B cell (primary cell): ENCODE measurements at regions not wholly inside any gene's neighbourhood (a gene's known extent, or its start where the extent isn't known, plus 50 kb on each side); places are given as distances from the start of the nearest gene placed in this dataset.
"Not testable (repeated sequence)": the region's sequence is repeated elsewhere in the genome, so short reads cannot be mapped to it uniquely, and the experiment has no call there.

Experiments
- ATAC-seq: fragments of 200-7000 bp; cut with Tn5 transposase; one replicate; pipeline ENCODE4 v1.10.0; 2021; ENCODE audit warnings: low read depth, mild to moderate bottlenecking, moderate number of reproducible peaks, moderate library complexity
- CTCF ChIA-PET: fragments of 350-600 bp; sonication (Branson Sonifier 250); formaldehyde crosslinking; loops from one replicate; lab custom pipeline; 2021; ENCODE audit warnings: antibody characterized with exemption, inconsistent platforms; lab: Charles Lee
- POLR2A ChIA-PET: fragments of 350-600 bp; sonication (Branson Sonifier 250); formaldehyde crosslinking; loops from one replicate; lab custom pipeline; 2021; ENCODE audit warnings: antibody characterized with exemption; lab: Charles Lee
- DNase-seq: peaks from one replicate; pipeline ENCODE4 v3.0.0; 2013
- H2AFZ ChIP-seq: 2 replicates; pipeline ENCODE4 v1.6.1; 2012; ENCODE audit warnings: mild to moderate bottlenecking, low read depth, low read length; ENCODE audit not compliant: insufficient read depth, poor library complexity, severe bottlenecking
- H3K27ac ChIP-seq, 2 donors: 1 replicate in 1 of 2; 2 replicates in 1 of 2; pipeline ENCODE4 v1.5.1; 2012 to 2013; ENCODE audit warnings: low read length in 2 of 2, mild to moderate bottlenecking in 2 of 2, moderate library complexity in 1 of 2
- H3K27me3 ChIP-seq, 4 experiments: fragments of 200-600 bp in 1 of 4; sonication (generic) in 1 of 4; replicated peaks in 1 of 4; 1 replicate in 2 of 4; 2 replicates in 2 of 4; pipeline versions ENCODE4 v1.6.1 to v1.7.0; 2013 to 2016; ENCODE audit warnings: low read length in 3 of 4, mild to moderate bottlenecking in 2 of 4, mixed read lengths in 1 of 4, moderate library complexity in 1 of 4; ENCODE audit not compliant: insufficient read depth in 4 of 4, control insufficient read depth in 3 of 4; ENCODE audit errors: control extremely low read depth in 1 of 4
- H3K36me3 ChIP-seq, 2 experiments: replicated peaks in 1 of 2; 1 replicate in 1 of 2; 2 replicates in 1 of 2; pipeline versions ENCODE4 v1.6.1 to v1.7.1; 2013; ENCODE audit warnings: low read length in 1 of 2; ENCODE audit not compliant: insufficient read depth in 2 of 2, control insufficient read depth in 1 of 2; ENCODE audit errors: control extremely low read depth in 1 of 2, extremely low read depth in 1 of 2
- H3K4me1 ChIP-seq, 2 donors: fragments of 200-600 bp in 1 of 2; sonication (generic) in 1 of 2; 1 replicate in 1 of 2; 2 replicates in 1 of 2; pipeline versions ENCODE4 v1.5.1 to v1.6.1; 2013 to 2017; ENCODE audit warnings: low read length in 2 of 2; ENCODE audit not compliant: control insufficient read depth in 2 of 2, insufficient read depth in 2 of 2
- H3K4me2 ChIP-seq: replicated peaks from 2 replicates; pipeline ENCODE3; 2012; ENCODE audit warnings: mild to moderate bottlenecking, low read depth, low read length; ENCODE audit not compliant: poor library complexity, severe bottlenecking
- H3K4me3 ChIP-seq, 5 experiments: fragments of 200-600 bp in 1 of 5; sonication (generic) in 1 of 5; 1 replicate in 3 of 5; 2 replicates in 2 of 5; pipeline versions ENCODE4 v1.5.1 to v1.7.0; 2011 to 2016; ENCODE audit warnings: low read length in 4 of 5, mild to moderate bottlenecking in 4 of 5, low read depth in 2 of 5, control low read depth in 1 of 5, moderate library complexity in 1 of 5; ENCODE audit not compliant: insufficient read depth in 1 of 5; ENCODE audit errors: control extremely low read depth in 1 of 5, extremely low read depth in 1 of 5
- H3K79me2 ChIP-seq: fragments of 200-600 bp; sonication (generic); one replicate; pipeline ENCODE4 v1.6.0; 2016; ENCODE audit warnings: low read length; ENCODE audit not compliant: control insufficient read depth, insufficient read depth
- H3K9ac ChIP-seq: fragments of 200-600 bp; sonication (generic); 2 replicates; pipeline ENCODE4 v1.6.1; 2017; ENCODE audit warnings: mild to moderate bottlenecking, low read length, moderate library complexity
- H3K9me3 ChIP-seq, 3 donors: one replicate each; pipeline versions ENCODE4 v1.6.1 to v1.7.1; 2013; ENCODE audit warnings: low read length in 2 of 3; ENCODE audit not compliant: control insufficient read depth in 2 of 3, insufficient read depth in 1 of 3; ENCODE audit errors: control extremely low read depth in 1 of 3
- H4K20me1 ChIP-seq: 2 replicates; pipeline ENCODE4 v1.6.0; 2012; ENCODE audit warnings: mild to moderate bottlenecking, low read length; ENCODE audit not compliant: insufficient read depth, control insufficient read depth, poor library complexity, severe bottlenecking
- H3K27ac Mint-ChIP-seq: one replicate; pipeline ENCODE4 v1.8.0; 2021; ENCODE audit warnings: mixed read lengths
- H3K27me3 Mint-ChIP-seq: one replicate; pipeline ENCODE4 v1.8.0; 2021; ENCODE audit warnings: mixed read lengths
- H3K4me1 Mint-ChIP-seq: one replicate; pipeline ENCODE4 v1.8.0; 2021; ENCODE audit warnings: mixed read lengths
- H3K4me3 Mint-ChIP-seq: one replicate; pipeline ENCODE4 v1.8.0; 2021; ENCODE audit warnings: mixed read lengths
- H3K9me3 Mint-ChIP-seq: one replicate; pipeline ENCODE4 v1.8.0; 2022; ENCODE audit warnings: mixed read lengths; ENCODE audit not compliant: insufficient read depth
- EZH2 ChIP-seq: IDR thresholded peaks from 2 replicates; pipeline ENCODE4 v1.6.1; 2012; ENCODE audit warnings: borderline replicate concordance, low read depth, mild to moderate bottlenecking, moderate library complexity, low read length; ENCODE audit not compliant: insufficient read depth, poor library complexity, severe bottlenecking
- WGBS: methylation state at CpG from one replicate; pipeline ENCODE4 v1.1.5; 2013; ENCODE audit warnings: missing lambda C conversion rate; ENCODE audit not compliant: insufficient coverage; 5-methylcytosine and 5-hydroxymethylcytosine counted together
- intact Hi-C: fragments of 100-400 bp; cut with micrococcal nuclease; formaldehyde crosslinking; loops from one replicate; pipeline ENCODE4 v1.10.0; 2022
- TF ChIP-seq, protein P1 (sequence below): fragments of 200-600 bp; IDR thresholded peaks from one replicate; pipeline ENCODE4 v1.8.0; 2022; ENCODE audit warnings: antibody characterized with exemption, mild to moderate bottlenecking

DNA sequence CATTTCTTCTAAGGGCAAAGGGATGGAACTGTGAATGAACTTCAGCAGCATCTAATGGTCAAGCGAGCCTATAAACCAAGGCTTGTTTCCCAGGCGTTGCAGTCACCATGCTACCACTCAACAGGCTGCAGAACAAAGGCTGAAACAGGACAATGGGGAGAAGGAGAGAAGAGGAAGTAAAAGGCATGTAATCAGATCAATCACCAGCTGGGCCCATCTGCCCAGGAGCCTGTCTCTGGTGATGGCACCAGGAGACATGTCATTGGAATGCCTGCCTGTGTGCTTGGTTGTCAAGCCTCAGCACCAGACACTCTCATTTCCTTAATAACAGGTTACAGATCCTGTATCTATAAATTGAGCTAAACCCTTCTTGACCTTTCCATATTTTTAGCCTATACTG is 81.7 kb upstream of the UMPS start:
- ChIA-PET CTCF (no interaction called here), POLR2A (no interaction called here)
- Histone ChIP-seq H3K4me1 (peaks cover 20 to 21% of the 10 kb centered on the region in 2 donors), H3K36me3 (no peaks in the 10 kb centered on the region), H3K27me3 (no peaks in the 10 kb centered on the region), H4K20me1 (no peaks in the 10 kb centered on the region), H2AFZ (no peak overlapping the region), H3K27ac (no peak overlapping the region), H3K9ac (no peak overlapping the region), H3K79me2 (no peaks in the 10 kb centered on the region), H3K9me3 (no peaks in the 10 kb centered on the region), H3K4me3 (no peak overlapping the region), H3K4me2 (no peak overlapping the region)
- WGBS = no CpG with 5 or more reads among the region's 2 CpGs
- H3K4me1 Mint-ChIP-seq = peaks cover 17% of the 10 kb centered on the region
- H3K27ac Mint-ChIP-seq = no peak overlapping the region
- peaks cover 2% of the 10 kb centered on the region for H3K9me3 Mint-ChIP-seq
- DNase-seq (no peak), ATAC-seq (no peak)
- H3K4me3 Mint-ChIP-seq = no peak overlapping the region
- TF ChIP-seq EZH2 = no peak
- TF ChIP-seq, protein P1, sequence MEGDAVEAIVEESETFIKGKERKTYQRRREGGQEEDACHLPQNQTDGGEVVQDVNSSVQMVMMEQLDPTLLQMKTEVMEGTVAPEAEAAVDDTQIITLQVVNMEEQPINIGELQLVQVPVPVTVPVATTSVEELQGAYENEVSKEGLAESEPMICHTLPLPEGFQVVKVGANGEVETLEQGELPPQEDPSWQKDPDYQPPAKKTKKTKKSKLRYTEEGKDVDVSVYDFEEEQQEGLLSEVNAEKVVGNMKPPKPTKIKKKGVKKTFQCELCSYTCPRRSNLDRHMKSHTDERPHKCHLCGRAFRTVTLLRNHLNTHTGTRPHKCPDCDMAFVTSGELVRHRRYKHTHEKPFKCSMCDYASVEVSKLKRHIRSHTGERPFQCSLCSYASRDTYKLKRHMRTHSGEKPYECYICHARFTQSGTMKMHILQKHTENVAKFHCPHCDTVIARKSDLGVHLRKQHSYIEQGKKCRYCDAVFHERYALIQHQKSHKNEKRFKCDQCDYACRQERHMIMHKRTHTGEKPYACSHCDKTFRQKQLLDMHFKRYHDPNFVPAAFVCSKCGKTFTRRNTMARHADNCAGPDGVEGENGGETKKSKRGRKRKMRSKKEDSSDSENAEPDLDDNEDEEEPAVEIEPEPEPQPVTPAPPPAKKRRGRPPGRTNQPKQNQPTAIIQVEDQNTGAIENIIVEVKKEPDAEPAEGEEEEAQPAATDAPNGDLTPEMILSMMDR = no peak
- intact Hi-C loops = no loop called here
- peaks cover 5% of the 10 kb centered on the region for H3K27me3 Mint-ChIP-seq

DNA sequence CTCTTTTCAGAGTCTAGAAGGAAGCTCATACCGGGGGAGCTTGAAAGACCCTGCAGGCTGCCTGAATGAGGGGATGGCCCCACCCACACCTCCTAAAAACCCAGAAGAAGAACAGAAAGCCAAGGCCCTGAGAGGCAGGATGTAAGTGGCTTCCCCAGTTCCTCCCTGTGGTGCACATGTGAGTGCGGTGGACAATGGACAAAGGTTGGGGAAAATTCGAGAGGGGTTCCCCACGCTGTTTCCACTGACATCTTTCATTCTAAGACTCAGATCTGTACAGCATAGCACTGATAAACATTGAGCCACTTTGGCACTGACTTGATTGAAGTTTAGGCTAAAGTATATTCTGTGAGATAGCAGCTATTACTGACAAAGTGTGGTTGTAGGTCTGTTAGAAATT is 79.5 kb upstream of the UMPS start:
- peak overlapping the region; percentile 10 for H3K4me3 Mint-ChIP-seq
- Histone ChIP-seq H3K9ac (no peak overlapping the region), H2AFZ (no peak overlapping the region), H3K4me2 (peak overlapping the region; percentile 23), H3K27ac (peak overlapping the region; percentile 54 to 57), H3K4me1 (peaks cover 19 to 20% of the 10 kb centered on the region in 2 donors), H3K79me2 (no peaks in the 10 kb centered on the region), H3K4me3 (no peak overlapping the region), H4K20me1 (no peaks in the 10 kb centered on the region), H3K9me3 (no peaks in the 10 kb centered on the region), H3K27me3 (no peaks in the 10 kb centered on the region), H3K36me3 (no peaks in the 10 kb centered on the region)
- no peaks in the 10 kb centered on the region for H3K9me3 Mint-ChIP-seq
- H3K4me1 Mint-ChIP-seq = peaks cover 15% of the 10 kb centered on the region
- ATAC-seq (no peak), DNase-seq (no peak)
- ChIA-PET CTCF (interaction anchor here (1.3 kb wide), 1 partner anchor 38 kb away, joined by 3 read pairs; no protein-coding TSS in a partner anchor), POLR2A (no interaction called here)
- H3K27ac Mint-ChIP-seq = peak overlapping the region; percentile 57
- TF ChIP-seq EZH2 = no peak
- TF ChIP-seq, protein P1 = no peak
- intact Hi-C loops = no loop called here
- H3K27me3 Mint-ChIP-seq = peaks cover 14% of the 10 kb centered on the region
- no CpG with 5 or more reads among the region's 4 CpGs for WGBS

DNA sequence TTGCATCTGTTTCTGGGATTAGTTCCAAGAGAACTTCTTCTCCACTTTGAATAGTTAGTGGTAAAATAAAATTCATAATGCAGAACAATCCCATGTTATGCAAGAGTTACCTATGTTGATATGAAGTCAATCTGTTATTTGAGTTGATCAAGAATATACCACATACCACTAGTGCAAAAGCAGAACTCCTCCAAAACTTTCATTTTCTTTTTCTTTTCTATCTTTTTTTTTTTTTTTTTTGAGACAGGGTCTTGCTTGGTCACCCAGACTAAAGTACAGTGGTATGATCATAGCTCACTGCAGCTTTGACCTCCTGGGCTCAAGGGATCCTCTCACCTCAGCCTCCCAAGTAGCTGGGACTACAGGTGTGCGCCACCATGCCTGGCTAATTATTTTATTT is 78.8 kb upstream of the UMPS start:
- H3K36me3 ChIP-seq, DNase-seq, H3K4me3 ChIP-seq, H3K9ac ChIP-seq, H3K4me3 Mint-ChIP-seq, H3K9me3 ChIP-seq, POLR2A ChIA-PET, H3K9me3 Mint-ChIP-seq, ATAC-seq, intact Hi-C loops, H4K20me1 ChIP-seq, H2AFZ ChIP-seq, H3K27ac Mint-ChIP-seq, H3K27me3 ChIP-seq, H3K79me2 ChIP-seq: not testable (repeated sequence)
- Mint-ChIP-seq H3K4me1 (peaks cover 15% of the 10 kb centered on the region), H3K27me3 (peaks cover 17% of the 10 kb centered on the region)
- peaks cover 19 to 20% of the 10 kb centered on the region in 2 donors for H3K4me1 ChIP-seq
- H3K4me2 ChIP-seq = peak overlapping the region; percentile 23
- CTCF ChIA-PET = interaction anchor here (1.2 to 1.4 kb wide), 2 partner anchors 38 to 87 kb away, joined by 3 to 5 read pairs; no protein-coding TSS in a partner anchor
- 100% methylated on average over 1 of the region's 1 CpG for WGBS
- H3K27ac ChIP-seq = peak overlapping the region; percentile 54 to 57
